Nephron progenitor cell (in vitro differentiated cells): ENCODE measurements at regions not wholly inside any gene's neighbourhood (a gene's known extent, or its start where the extent isn't known, plus 50 kb on each side); places are given as distances from the start of the nearest gene placed in this dataset.
"Not testable (repeated sequence)": the region's sequence is repeated elsewhere in the genome, so short reads cannot be mapped to it uniquely, and the experiment has no call there.

Source experiments
- DNase-seq: peaks from one replicate; pipeline ENCODE4 v3.0.0; 2021
- H3K27ac Mint-ChIP-seq: 2 replicates; pipeline ENCODE4 v1.8.0; 2021; ENCODE audit warnings: mild to moderate bottlenecking, moderate library complexity, mixed read lengths
- H3K27me3 Mint-ChIP-seq: 2 replicates; pipeline ENCODE4 v1.8.0; 2021; ENCODE audit warnings: mild to moderate bottlenecking, low read depth, mixed read lengths; ENCODE audit not compliant: poor library complexity
- H3K36me3 Mint-ChIP-seq: 2 replicates; pipeline ENCODE4 v1.8.0; 2021; ENCODE audit warnings: low read depth, mixed read lengths
- H3K4me1 Mint-ChIP-seq: 2 replicates; pipeline ENCODE4 v1.8.0; 2021; ENCODE audit warnings: mixed read lengths
- H3K4me3 Mint-ChIP-seq: 2 replicates; pipeline ENCODE4 v1.8.0; 2021; ENCODE audit warnings: mild to moderate bottlenecking, moderate library complexity, mixed read lengths
- H3K9me3 Mint-ChIP-seq: 2 replicates; pipeline ENCODE4 v1.8.0; 2021; ENCODE audit warnings: mild to moderate bottlenecking, moderate library complexity, mixed read lengths
- TF ChIP-seq, protein P1 (sequence below): fragments of 200-600 bp; sonication (generic); IDR thresholded peaks from 2 replicates; pipeline ENCODE4 v1.5.0; 2021; ENCODE audit warnings: antibody characterized with exemption

DNA sequence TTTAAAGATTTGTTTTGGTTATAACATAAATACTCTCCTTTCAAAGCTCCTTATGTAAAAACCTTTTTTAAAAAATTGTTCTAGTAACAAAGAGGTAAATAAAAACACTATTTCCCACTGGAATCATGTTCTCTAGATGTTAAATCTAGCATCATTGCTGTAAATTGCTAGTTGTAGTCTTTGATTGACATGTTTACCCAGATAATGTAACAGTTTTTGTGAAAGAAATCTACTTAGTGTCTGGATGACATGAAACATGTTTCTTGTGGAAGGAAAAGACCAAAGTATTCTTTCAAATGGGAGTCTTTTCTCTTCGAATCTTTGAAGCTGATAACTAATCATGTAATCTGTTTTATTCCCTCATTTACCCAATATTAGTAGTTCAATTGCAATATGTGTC is 1565.9 kb upstream of the WWC1 start:
- peaks cover 4% of the 10 kb centered on the region for H3K27me3 Mint-ChIP-seq
- H3K27ac Mint-ChIP-seq, result no peak overlapping the region
- no peaks in the 10 kb centered on the region for H3K36me3 Mint-ChIP-seq

DNA sequence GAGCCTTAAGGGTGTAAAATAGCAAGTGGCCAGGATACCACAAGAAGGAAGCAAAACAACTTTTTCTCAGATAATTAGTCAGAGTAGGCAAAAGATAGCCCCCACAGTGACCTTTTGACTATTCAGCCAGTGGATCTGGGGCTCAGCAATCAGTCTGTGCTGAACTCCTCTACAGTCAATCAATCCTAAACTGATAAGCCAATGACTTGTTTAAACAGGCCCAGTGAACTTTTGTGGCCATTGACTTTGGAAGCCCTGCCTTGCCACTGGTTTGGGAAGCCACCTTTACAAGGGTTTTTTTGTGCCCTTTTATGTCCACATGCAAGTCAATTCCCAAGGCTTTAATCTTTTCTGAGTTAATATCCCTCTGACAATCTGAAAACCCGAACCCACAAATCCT is 1565.0 kb upstream of the WWC1 start:
- Mint-ChIP-seq H3K27me3 (peaks cover 4% of the 10 kb centered on the region), H3K4me1 (peaks cover 5% of the 10 kb centered on the region), H3K27ac (no peak overlapping the region), H3K4me3 (no peak overlapping the region), H3K36me3 (no peaks in the 10 kb centered on the region), H3K9me3 (no peaks in the 10 kb centered on the region)
- TF ChIP-seq, protein P1, sequence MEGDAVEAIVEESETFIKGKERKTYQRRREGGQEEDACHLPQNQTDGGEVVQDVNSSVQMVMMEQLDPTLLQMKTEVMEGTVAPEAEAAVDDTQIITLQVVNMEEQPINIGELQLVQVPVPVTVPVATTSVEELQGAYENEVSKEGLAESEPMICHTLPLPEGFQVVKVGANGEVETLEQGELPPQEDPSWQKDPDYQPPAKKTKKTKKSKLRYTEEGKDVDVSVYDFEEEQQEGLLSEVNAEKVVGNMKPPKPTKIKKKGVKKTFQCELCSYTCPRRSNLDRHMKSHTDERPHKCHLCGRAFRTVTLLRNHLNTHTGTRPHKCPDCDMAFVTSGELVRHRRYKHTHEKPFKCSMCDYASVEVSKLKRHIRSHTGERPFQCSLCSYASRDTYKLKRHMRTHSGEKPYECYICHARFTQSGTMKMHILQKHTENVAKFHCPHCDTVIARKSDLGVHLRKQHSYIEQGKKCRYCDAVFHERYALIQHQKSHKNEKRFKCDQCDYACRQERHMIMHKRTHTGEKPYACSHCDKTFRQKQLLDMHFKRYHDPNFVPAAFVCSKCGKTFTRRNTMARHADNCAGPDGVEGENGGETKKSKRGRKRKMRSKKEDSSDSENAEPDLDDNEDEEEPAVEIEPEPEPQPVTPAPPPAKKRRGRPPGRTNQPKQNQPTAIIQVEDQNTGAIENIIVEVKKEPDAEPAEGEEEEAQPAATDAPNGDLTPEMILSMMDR, result no peak
- no peak for DNase-seq

More for the DNA sequence above, 1565.9 kb upstream of the WWC1 start:
- Mint-ChIP-seq H3K4me3 (no peak overlapping the region), H3K9me3 (no peaks in the 10 kb centered on the region), H3K4me1 (peaks cover 5% of the 10 kb centered on the region)
- DNase-seq, result no peak
- TF ChIP-seq, protein P1, result no peak

GRCh38 chr5:166742951-166743350 is 1548.5 kb upstream of the WWC1 start:
- not testable (repeated sequence) for H3K27ac Mint-ChIP-seq, H3K4me1 Mint-ChIP-seq, H3K9me3 Mint-ChIP-seq, H3K36me3 Mint-ChIP-seq, H3K4me3 Mint-ChIP-seq, H3K27me3 Mint-ChIP-seq, DNase-seq

DNA sequence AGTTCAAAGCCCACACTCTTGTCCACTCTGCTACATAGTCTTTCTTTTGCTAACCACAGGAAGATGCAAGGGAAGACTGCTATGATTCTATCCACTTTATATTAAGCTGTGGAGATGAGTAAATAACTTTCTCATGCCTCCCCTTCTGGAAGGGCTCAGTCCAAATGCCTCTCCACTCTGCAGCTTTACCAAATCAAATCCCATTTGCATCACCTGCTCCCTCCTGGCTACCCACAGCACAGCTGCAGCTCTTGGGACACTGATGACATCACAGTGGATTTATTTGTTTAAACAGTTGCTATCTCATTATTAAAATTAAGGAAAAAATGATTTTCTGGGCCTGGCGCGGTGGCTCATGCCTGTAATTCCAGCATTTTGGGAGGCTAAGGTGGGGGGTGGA is 1544.9 kb upstream of the WWC1 start:
- Mint-ChIP-seq H3K4me3 (no peak overlapping the region), H3K4me1 (peaks cover 5% of the 10 kb centered on the region), H3K9me3 (no peaks in the 10 kb centered on the region), H3K36me3 (no peaks in the 10 kb centered on the region), H3K27ac (no peak overlapping the region), H3K27me3 (peaks cover 4% of the 10 kb centered on the region)
- TF ChIP-seq, protein P1, result no peak
- no peak for DNase-seq

- H3K4me3 Mint-ChIP-seq, result no peak overlapping the region
- no peaks in the 10 kb centered on the region for H3K9me3 Mint-ChIP-seq
- no peak for DNase-seq
- H3K27ac Mint-ChIP-seq, result no peak overlapping the region
- H3K4me1 Mint-ChIP-seq, result peaks cover 5% of the 10 kb centered on the region
- no peaks in the 10 kb centered on the region for H3K36me3 Mint-ChIP-seq
- TF ChIP-seq, protein P1, result no peak
- peaks cover 3% of the 10 kb centered on the region for H3K27me3 Mint-ChIP-seq
These were observed 1541.1 kb upstream of the WWC1 start for GRCh38 chr5:166750376-166750775.

- no peak overlapping the region for H3K4me3 Mint-ChIP-seq
- H3K27ac Mint-ChIP-seq, result no peak overlapping the region
- H3K4me1 Mint-ChIP-seq, result no peaks in the 10 kb centered on the region
- DNase-seq, result no peak
- TF ChIP-seq, protein P1, result no peak
- peaks cover 7% of the 10 kb centered on the region for H3K9me3 Mint-ChIP-seq
- peaks cover 3% of the 10 kb centered on the region for H3K27me3 Mint-ChIP-seq
- H3K36me3 Mint-ChIP-seq, result no peaks in the 10 kb centered on the region
These were observed 1533.3 kb upstream of the WWC1 start for GRCh38 chr5:166758151-166758550.
